ENCODE measurements at regions not wholly inside any gene's neighbourhood (a gene's known extent, or its start where the extent isn't known, plus 50 kb on each side); places are given as distances from the start of the nearest gene placed in this dataset.
"Not testable (repeated sequence)": the region's sequence is repeated elsewhere in the genome, so short reads cannot be mapped to it uniquely, and the experiment has no call there.

GRCh38 chr3:140769951-140770350, 92.1 kb downstream of the TRIM42 start:
- H3K4me3 ChIP-seq (ENCODE audit: low read depth, low read length), result no peak overlapping the region
- TF ChIP-seq CTCF (IDR thresholded peaks at IDR 0.05; ENCODE audit: low read depth, low read length), result no peak

GRCh38 chr3:140770977-140771667, 93.3 kb downstream of the TRIM42 start:
- no peak for TF ChIP-seq CTCF (IDR thresholded peaks at IDR 0.05; ENCODE audit: low read depth, low read length)
- H3K4me3 ChIP-seq (ENCODE audit: low read depth, low read length), result no peak overlapping the region

- no peak for TF ChIP-seq CTCF (IDR thresholded peaks at IDR 0.05; ENCODE audit: low read depth, low read length)
- H3K4me3 ChIP-seq (ENCODE audit: low read depth, low read length), result no peak overlapping the region
Observed at GRCh38 chr3:140777631-140778233, 99.9 kb downstream of the TRIM42 start.

- no peak overlapping the region for H3K4me3 ChIP-seq (ENCODE audit: low read depth, low read length)
- TF ChIP-seq CTCF (IDR thresholded peaks at IDR 0.05; ENCODE audit: low read depth, low read length), result no peak
Observed at GRCh38 chr3:140791368-140791767, 113.5 kb downstream of the TRIM42 start.

GRCh38 chr3:140794507-140794906, 116.6 kb downstream of the TRIM42 start:
- TF ChIP-seq CTCF (IDR thresholded peaks at IDR 0.05; ENCODE audit: low read depth, low read length), result no peak
- H3K4me3 ChIP-seq (ENCODE audit: low read depth, low read length), result no peak overlapping the region

- H3K4me3 ChIP-seq (ENCODE audit: low read depth, low read length), result not testable (repeated sequence)
Observed at GRCh38 chr3:140802898-140803297, 125.0 kb downstream of the TRIM42 start.

GRCh38 chr3:140809316-140809715, 131.5 kb downstream of the TRIM42 start:
- no peak overlapping the region for H3K4me3 ChIP-seq (ENCODE audit: low read depth, low read length)
- no peak for TF ChIP-seq CTCF (IDR thresholded peaks at IDR 0.05; ENCODE audit: low read depth, low read length)

Data from WI38 (cell line).